GM19328 (cell line): ENCODE measurements at regions not wholly inside any gene's neighbourhood (a gene's known extent, or its start where the extent isn't known, plus 50 kb on each side); places are given as distances from the start of the nearest gene placed in this dataset.
"Not testable (repeated sequence)": the region's sequence is repeated elsewhere in the genome, so short reads cannot be mapped to it uniquely, and the experiment has no call there.

ENCODE experiments used
- ATAC-seq: cut with Tn5 transposase; IDR thresholded peaks from one replicate; pipeline ENCODE4 v1.9.1; 2021; ENCODE audit warnings: mild to moderate bottlenecking, moderate library complexity; ENCODE audit not compliant: unreplicated experiment

- ATAC-seq = no peak
Observed at GRCh38 chr6:132142768-132143167, 191.6 kb upstream of the CCN2 start.

- ATAC-seq = no peak
Observed at GRCh38 chr6:132142308-132142707, 191.1 kb upstream of the CCN2 start.

DNA sequence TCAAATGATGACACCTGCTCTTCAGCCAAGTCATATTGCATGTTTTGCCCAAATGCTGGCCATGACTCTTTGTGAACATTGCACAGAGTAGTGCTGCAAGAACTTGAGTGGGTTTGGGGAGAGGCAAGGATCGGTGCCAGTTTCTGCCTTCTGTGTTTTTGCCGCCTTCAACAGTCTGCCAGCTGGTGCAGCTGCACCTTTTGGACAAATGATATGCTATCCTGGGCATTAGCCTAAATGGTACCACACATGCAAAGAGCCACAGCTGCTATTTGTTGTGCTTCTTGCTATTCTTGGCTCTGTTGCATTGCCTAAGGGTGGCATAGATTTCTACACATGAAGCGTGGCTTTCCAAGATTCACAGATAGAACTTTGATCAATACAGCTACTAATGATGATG is 189.0 kb upstream of the CCN2 start:
- ATAC-seq = no peak

DNA sequence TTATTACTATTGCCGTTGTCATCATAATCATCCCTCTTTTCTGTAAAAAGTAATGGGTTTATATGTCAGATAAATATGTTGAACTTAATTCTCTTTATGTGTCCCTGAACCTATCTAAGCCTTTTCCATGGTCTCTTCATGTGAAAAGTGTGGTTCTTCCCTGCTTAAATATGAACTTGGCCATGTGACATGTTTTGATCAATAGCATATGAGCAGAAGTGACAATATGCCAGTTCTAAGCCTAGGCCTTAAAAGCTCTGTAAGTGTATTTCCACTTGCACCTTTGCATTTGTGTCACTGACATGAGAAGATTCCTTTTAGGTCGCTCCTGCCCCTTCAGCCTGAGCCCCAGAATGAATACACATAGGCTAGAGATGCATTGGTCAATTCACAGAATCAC is 188.4 kb upstream of the CCN2 start:
- no peak for ATAC-seq

- no peak for ATAC-seq
Observed at GRCh38 chr6:132136981-132137380, 185.8 kb upstream of the CCN2 start.

- no peak for ATAC-seq
Observed at GRCh38 chr6:132135409-132135808, 184.2 kb upstream of the CCN2 start.

DNA sequence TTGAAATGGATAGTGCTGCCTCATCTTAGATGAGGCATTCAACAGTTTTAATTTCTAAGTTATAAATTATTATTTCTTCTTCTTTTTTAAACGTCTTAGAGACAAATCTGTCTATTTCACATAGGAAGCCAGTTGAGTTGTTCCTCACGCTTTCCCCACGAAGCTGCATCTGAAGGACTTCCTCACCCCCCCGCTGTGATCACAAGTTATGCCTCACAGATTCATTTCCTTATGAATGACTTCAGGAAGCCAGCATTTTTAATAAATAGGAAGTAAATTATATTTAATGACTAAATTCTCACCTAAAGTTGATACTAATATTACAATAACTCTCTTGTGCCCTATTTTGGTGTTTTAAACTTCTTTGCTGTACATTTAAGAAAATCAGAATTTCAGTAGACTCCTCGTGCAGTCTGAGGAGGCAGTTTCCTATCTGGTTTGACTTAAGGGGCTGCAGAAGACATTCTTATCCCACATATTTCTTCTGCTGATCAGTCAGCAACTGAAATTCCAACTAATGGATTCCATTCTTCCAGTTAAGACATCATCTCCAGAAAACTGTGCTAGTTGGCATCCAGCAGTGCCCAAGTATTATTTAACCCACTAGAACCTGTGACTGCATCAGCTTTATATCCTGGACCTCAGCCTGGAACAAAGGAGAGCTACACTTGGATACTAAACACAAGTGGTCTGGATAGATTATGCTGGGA is 182.7 kb upstream of the CCN2 start:
- no peak for ATAC-seq

GRCh38 chr6:132132924-132133639 is 181.9 kb upstream of the CCN2 start:
- ATAC-seq = no peak

DNA sequence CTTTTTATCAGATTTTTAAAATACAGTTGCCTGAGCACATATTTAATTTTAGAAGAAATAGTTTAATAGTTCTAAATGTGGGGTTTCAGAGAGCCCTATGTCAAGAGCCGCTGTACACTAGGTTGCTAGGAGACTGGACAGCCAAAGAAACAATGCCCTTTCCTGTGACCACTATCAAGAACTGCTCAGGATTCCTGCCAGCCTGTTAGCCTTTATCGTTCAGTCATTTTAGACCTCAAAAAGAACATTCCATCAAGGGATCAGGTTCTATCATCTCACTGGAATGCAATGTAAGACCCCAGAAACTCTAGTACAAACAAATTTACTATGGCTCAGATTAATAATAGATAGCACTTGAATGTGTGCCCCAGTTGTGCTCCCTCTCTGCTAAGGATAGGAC is 181.2 kb upstream of the CCN2 start:
- ATAC-seq = no peak

DNA sequence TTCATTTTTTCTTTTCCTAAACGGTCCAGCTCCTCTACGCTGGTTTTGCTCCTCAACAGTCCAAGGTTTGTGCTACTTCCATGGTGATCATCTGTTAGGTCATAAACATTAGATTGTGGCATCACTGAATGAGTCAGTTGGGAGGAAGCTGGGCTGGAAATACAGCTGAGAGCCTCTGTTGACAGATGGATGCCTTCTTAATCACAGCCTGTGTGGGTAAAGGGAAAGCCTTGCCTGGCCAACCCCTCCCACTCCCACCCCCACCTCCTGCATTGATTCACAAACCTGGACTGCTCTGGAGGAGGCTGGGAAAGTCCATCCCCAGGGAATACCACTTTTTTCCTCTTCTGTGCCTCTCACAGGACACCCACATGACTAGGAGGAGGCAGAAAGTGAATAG is 180.6 kb upstream of the CCN2 start:
- ATAC-seq = no peak

- no peak for ATAC-seq
Observed at GRCh38 chr6:132131351-132131750, 180.2 kb upstream of the CCN2 start.

- ATAC-seq = no peak
Observed at GRCh38 chr6:132130626-132131298, 179.6 kb upstream of the CCN2 start.

GRCh38 chr6:132128424-132128823 is 177.3 kb upstream of the CCN2 start:
- ATAC-seq = no peak

DNA sequence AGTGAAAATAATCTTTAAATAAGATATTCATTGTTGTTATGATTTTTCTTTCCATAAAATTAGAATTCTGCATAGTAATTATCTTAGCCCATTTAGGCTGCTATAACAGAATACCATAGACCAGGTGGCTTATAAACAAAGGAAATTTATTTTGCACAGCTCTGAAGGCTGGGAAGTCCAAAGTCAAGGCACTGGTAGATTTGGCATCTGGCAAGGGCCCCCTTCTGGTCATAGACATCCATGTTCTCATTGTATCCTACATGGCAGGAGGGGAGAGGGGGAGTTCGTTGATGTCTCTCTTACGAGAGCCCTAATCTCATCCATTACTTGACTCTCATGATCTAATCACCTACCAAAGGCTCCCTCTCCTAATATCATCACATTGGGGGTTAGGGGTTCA is 175.0 kb upstream of the CCN2 start:
- ATAC-seq = no peak

DNA sequence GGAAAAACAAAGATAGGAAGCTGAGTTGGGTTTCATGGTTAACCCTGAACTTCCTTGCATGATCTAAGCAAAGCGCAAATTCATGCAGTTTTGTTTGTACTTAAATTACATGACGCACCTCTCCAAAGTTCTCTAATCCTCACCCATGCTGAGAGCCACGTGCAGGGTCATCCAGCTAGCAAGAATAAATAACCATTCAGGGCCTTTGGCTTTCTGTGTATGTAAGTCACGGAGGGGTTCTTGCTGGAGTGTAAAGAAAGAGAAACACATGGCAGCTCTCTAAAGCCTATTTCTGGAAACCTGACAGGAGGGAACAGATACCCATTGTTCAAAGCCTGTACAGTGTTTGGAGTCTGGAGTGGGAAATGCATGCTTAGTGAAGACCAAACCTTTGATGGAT is 171.7 kb upstream of the CCN2 start:
- ATAC-seq = no peak

- ATAC-seq = no peak
Observed at GRCh38 chr6:132122176-132122575, 171.0 kb upstream of the CCN2 start.

DNA sequence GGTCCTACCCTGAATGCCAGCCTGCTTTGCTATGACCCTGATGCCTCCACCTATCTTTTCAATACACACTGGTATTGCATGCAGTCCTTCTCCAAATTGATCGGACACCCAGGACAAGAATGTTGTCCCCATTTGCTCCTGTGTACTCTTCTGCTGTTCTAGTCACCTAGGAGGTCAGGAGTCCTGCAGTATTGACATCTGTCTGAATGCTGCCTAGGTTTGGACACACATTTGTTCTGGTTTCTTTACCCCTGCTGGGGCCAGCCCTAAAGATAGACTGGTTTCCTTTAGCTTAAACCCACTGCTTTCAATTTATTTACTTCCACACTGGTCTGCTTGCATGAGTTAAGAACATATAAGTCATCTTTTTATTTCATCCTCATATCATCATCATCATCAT is 167.0 kb upstream of the CCN2 start:
- no peak for ATAC-seq

- no peak for ATAC-seq
Observed at GRCh38 chr6:132115714-132116366, 164.7 kb upstream of the CCN2 start.

DNA sequence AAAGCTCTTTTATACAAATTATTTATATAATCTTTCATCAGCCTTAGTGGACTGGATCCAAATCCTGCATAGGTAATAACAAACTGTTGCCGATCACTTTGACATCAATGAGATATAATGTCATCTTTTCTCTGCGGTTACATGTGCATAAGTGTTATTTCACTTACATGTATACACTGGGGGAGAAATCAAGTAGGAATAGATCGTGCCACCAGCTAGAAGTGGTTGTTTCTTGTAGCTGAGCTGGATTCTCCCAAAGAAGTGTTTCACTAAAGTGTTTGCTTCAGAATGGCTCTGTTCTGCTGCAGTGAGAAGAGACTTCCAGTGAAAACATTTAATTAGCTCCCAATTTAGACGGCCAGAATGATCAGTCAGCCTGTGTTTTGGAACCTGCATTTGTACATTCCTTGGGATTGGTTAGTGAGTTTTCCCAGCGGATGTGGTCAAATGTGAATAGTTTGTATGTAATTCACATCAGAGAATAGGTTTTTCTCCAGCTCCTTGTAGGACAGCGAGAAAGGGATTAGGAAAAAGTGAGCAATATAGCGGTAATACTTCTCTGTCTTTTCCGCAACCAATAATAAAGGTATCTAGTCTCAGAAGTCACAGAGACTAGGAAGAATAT is 163.1 kb upstream of the CCN2 start:
- ATAC-seq = no peak

- ATAC-seq = not testable (repeated sequence)
Observed at GRCh38 chr6:132109752-132110151, 158.6 kb upstream of the CCN2 start.

GRCh38 chr6:132107896-132108295 is 156.7 kb upstream of the CCN2 start:
- ATAC-seq = no peak
